Neural cell (in vitro differentiated cells): ENCODE measurements at regions not wholly inside any gene's neighbourhood (a gene's known extent, or its start where the extent isn't known, plus 50 kb on each side); places are given as distances from the start of the nearest gene placed in this dataset.
"Not testable (repeated sequence)": the region's sequence is repeated elsewhere in the genome, so short reads cannot be mapped to it uniquely, and the experiment has no call there.

ENCODE experiments used
- H2AFZ ChIP-seq: fragments of 200-600, 300-800 bp; sonication (generic), shearing (Covaris generic); 2 replicates; pipeline ENCODE4 v1.6.0; 2014; ENCODE audit warnings: low read depth, mild to moderate bottlenecking, antibody characterized with exemption, low read length, moderate library complexity
- H3F3A ChIP-seq: fragments of 200-600 bp; shearing (Covaris generic); 2 replicates; pipeline ENCODE4 v1.6.1; 2016; ENCODE audit warnings: mild to moderate bottlenecking, moderate library complexity, mixed read lengths, antibody characterized with exemption, low read length; ENCODE audit not compliant: insufficient read depth, poor library complexity, severe bottlenecking
- H3K27ac ChIP-seq: fragments of 200-600, 300-800 bp; sonication (generic), shearing (Covaris generic); 2 replicates; pipeline ENCODE4 v1.5.1; 2014; ENCODE audit warnings: mild to moderate bottlenecking, low read length, moderate library complexity
- H3K27me3 ChIP-seq: fragments of 300-800, 200-600 bp; sonication (generic), shearing (Covaris generic); 2 replicates; pipeline ENCODE4 v1.6.0; 2014; ENCODE audit warnings: mild to moderate bottlenecking, low read depth, low read length, moderate library complexity; ENCODE audit not compliant: insufficient read depth
- H3K36me3 ChIP-seq: fragments of 300-800, 200-600 bp; sonication (generic), shearing (Covaris generic); 2 replicates; pipeline ENCODE4 v1.5.1; 2014; ENCODE audit warnings: mild to moderate bottlenecking, antibody characterized with exemption, low read length, moderate library complexity; ENCODE audit not compliant: insufficient read depth
- H3K4me2 ChIP-seq: fragments of 300-800, 200-600 bp; sonication (generic), shearing (Covaris generic); 2 replicates; pipeline ENCODE4 v1.6.0; 2014; ENCODE audit warnings: mild to moderate bottlenecking, low read length
- H3K4me3 ChIP-seq: fragments of 300-800, 200-600 bp; sonication (generic), shearing (Covaris generic); 2 replicates; pipeline ENCODE4 v1.5.1; 2014; ENCODE audit warnings: mild to moderate bottlenecking, low read length, moderate library complexity
- H3K79me2 ChIP-seq: fragments of 200-600 bp; shearing (Covaris generic); replicated peaks from 2 replicates; pipeline ENCODE4 v1.6.0; 2014; ENCODE audit warnings: mild to moderate bottlenecking, low read length, moderate library complexity; ENCODE audit not compliant: insufficient read depth
- H3K9ac ChIP-seq: fragments of 300-800, 200-600 bp; sonication (generic), shearing (Covaris generic); 2 replicates; pipeline ENCODE4 v1.6.1; 2016; ENCODE audit warnings: mild to moderate bottlenecking, low read length, mixed read lengths
- H3K9me2 ChIP-seq: fragments of 200-600 bp; shearing (Covaris generic); 2 replicates; pipeline ENCODE4 v1.6.1; 2016; ENCODE audit warnings: mild to moderate bottlenecking, low read length, mixed read lengths; ENCODE audit not compliant: insufficient read depth
- H3K9me3 ChIP-seq: fragments of 200-600, 300-800 bp; sonication (generic), shearing (Covaris generic); 2 replicates; pipeline ENCODE4 v1.6.1; 2016; ENCODE audit warnings: mild to moderate bottlenecking, mixed run types, low read length, moderate library complexity, mixed read lengths
- H4K20me1 ChIP-seq: fragments of 200-600 bp; shearing (Covaris generic); 2 replicates; pipeline ENCODE4 v1.6.1; 2016; ENCODE audit warnings: mild to moderate bottlenecking, mixed run types; ENCODE audit not compliant: insufficient read depth
- CTCF ChIP-seq: fragments of 450-650 bp; IDR thresholded peaks from 2 replicates; pipeline ENCODE4 v1.5.1; 2014; ENCODE audit warnings: antibody characterized with exemption, mild to moderate bottlenecking, moderate library complexity; ENCODE audit not compliant: poor library complexity, severe bottlenecking
- EP300 ChIP-seq: fragments of 450-650 bp; conservative IDR thresholded peaks from 2 replicates; pipeline ENCODE4 v1.6.1; 2014; ENCODE audit warnings: antibody characterized with exemption, mild to moderate bottlenecking, moderate library complexity; ENCODE audit not compliant: poor library complexity, severe bottlenecking
- EZH2 ChIP-seq: fragments of 200-600, 300-800 bp; shearing (Covaris generic), sonication (generic); IDR thresholded peaks from 2 replicates; pipeline ENCODE4 v1.6.1; 2014; ENCODE audit warnings: antibody characterized with exemption, low read length, borderline replicate concordance, mild to moderate bottlenecking; ENCODE audit not compliant: insufficient read depth, poor library complexity, severe bottlenecking
- MXI1 ChIP-seq: fragments of 450-650 bp; conservative IDR thresholded peaks from 2 replicates; pipeline ENCODE4 v1.6.1; 2014; ENCODE audit warnings: antibody characterized with exemption, mild to moderate bottlenecking; ENCODE audit not compliant: poor library complexity, severe bottlenecking
- POLR2AphosphoS5 ChIP-seq: IDR thresholded peaks from 2 replicates; pipeline ENCODE4 v1.6.1; 2012
- RAD21 ChIP-seq: fragments of 450-650 bp; conservative IDR thresholded peaks from 2 replicates; pipeline ENCODE4 v1.6.1; 2014; ENCODE audit warnings: antibody characterized with exemption, mild to moderate bottlenecking, moderate library complexity
- REST ChIP-seq: IDR thresholded peaks from 2 replicates; pipeline ENCODE4 v1.6.1; 2012; ENCODE audit warnings: borderline replicate concordance
- SMC3 ChIP-seq: fragments of 450-650 bp; conservative IDR thresholded peaks from 2 replicates; pipeline ENCODE4 v1.6.1; 2014; ENCODE audit warnings: antibody characterized with exemption, mild to moderate bottlenecking, moderate library complexity; ENCODE audit not compliant: poor library complexity
- TAF1 ChIP-seq: IDR thresholded peaks from 2 replicates; pipeline ENCODE4 v1.6.1; 2012; ENCODE audit warnings: low read depth

GRCh38 chr5:108686676-108687075, 61.0 kb upstream of the FER start:
- Histone ChIP-seq H3K79me2 (no peaks in the 10 kb centered on the region), H3K4me2 (no peak overlapping the region), H3K36me3 (no peaks in the 10 kb centered on the region), H3K9ac (no peak overlapping the region), H3K4me3 (no peak overlapping the region), H3K27me3 (no peaks in the 10 kb centered on the region), H3K9me3 (no peaks in the 10 kb centered on the region), H2AFZ (no peak overlapping the region), H3K27ac (no peak overlapping the region), H3F3A (no peaks in the 10 kb centered on the region), H3K9me2 (no peaks in the 10 kb centered on the region), H4K20me1 (no peaks in the 10 kb centered on the region)
- no peak for TF ChIP-seq TAF1

- not testable (repeated sequence) for H3F3A ChIP-seq, H3K36me3 ChIP-seq, H3K27me3 ChIP-seq, H2AFZ ChIP-seq, H3K9me3 ChIP-seq, H4K20me1 ChIP-seq, H3K79me2 ChIP-seq, H3K9me2 ChIP-seq, H3K4me2 ChIP-seq, H3K4me3 ChIP-seq, H3K9ac ChIP-seq, H3K27ac ChIP-seq
Measured at GRCh38 chr5:108685448-108686216, 62.1 kb upstream of the FER start.

GRCh38 chr5:108681079-108681921, 66.4 kb upstream of the FER start:
- H4K20me1 ChIP-seq, result no peaks in the 10 kb centered on the region
- H3F3A ChIP-seq, result no peaks in the 10 kb centered on the region
- no peaks in the 10 kb centered on the region for H3K9me2 ChIP-seq
- no peaks in the 10 kb centered on the region for H3K36me3 ChIP-seq
- H3K4me3 ChIP-seq, result no peak overlapping the region
- no peak for TF ChIP-seq POLR2AphosphoS5
- TF ChIP-seq RAD21, result peak; percentile 76
- TF ChIP-seq EZH2, result no peak
- TF ChIP-seq CTCF, result peak; percentile 76
- no peak for TF ChIP-seq TAF1
- peak; percentile 65 for TF ChIP-seq SMC3
- TF ChIP-seq MXI1, result no peak
- no peak for TF ChIP-seq REST
- no peak for TF ChIP-seq EP300
- no peaks in the 10 kb centered on the region for H3K27me3 ChIP-seq
- no peak overlapping the region for H2AFZ ChIP-seq
- H3K4me2 ChIP-seq, result no peak overlapping the region
- H3K79me2 ChIP-seq, result no peaks in the 10 kb centered on the region
- no peak overlapping the region for H3K9ac ChIP-seq
- H3K9me3 ChIP-seq, result no peaks in the 10 kb centered on the region
- no peak overlapping the region for H3K27ac ChIP-seq
